ENCODE measurements at regions not wholly inside any gene's neighbourhood (a gene's known extent, or its start where the extent isn't known, plus 50 kb on each side); places are given as distances from the start of the nearest gene placed in this dataset.

DNA sequence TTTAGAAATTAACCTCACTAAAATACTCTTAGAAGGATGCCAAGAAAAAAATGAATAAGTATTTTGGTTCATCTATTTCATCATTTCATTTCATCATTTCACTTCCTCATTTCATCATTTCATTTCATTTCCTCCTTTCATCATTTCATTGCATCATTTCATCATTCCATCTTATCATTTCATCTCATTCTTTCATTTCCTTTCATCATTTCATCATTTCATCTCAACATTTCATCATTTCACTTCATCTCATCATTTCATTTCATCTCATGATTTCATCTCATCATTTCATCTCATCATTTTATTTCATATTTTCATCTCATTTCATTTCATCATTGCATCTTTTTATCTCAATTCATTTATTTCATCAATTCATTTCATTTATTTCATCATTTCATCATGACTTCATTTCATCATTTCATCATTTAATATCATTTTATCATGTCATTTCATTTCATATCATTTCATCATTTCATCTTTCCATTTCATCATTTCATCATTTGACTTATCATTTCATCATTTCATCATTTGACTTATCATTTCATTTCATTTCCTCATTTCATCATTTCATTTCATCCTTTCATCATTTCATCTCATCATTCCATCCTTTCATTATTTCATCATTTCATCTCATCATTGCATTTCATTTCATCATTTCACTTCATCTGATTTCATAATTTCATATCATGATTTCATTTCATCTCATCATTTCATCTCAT, 129.9 kb downstream of the ZNF92 start:
- TF ChIP-seq, protein P1, sequence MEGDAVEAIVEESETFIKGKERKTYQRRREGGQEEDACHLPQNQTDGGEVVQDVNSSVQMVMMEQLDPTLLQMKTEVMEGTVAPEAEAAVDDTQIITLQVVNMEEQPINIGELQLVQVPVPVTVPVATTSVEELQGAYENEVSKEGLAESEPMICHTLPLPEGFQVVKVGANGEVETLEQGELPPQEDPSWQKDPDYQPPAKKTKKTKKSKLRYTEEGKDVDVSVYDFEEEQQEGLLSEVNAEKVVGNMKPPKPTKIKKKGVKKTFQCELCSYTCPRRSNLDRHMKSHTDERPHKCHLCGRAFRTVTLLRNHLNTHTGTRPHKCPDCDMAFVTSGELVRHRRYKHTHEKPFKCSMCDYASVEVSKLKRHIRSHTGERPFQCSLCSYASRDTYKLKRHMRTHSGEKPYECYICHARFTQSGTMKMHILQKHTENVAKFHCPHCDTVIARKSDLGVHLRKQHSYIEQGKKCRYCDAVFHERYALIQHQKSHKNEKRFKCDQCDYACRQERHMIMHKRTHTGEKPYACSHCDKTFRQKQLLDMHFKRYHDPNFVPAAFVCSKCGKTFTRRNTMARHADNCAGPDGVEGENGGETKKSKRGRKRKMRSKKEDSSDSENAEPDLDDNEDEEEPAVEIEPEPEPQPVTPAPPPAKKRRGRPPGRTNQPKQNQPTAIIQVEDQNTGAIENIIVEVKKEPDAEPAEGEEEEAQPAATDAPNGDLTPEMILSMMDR (IDR thresholded peaks at IDR 0.05), result no peak
- TF ChIP-seq POLR2A (IDR thresholded peaks at IDR 0.05), result no peak

Data from thyroid gland (tissue), 4 donors.